Sigmoid colon (tissue), 6 donors: ENCODE measurements at regions not wholly inside any gene's neighbourhood (a gene's known extent, or its start where the extent isn't known, plus 50 kb on each side); places are given as distances from the start of the nearest gene placed in this dataset.

Experiments
- DNase-seq: peaks from one replicate; pipeline ENCODE4 v3.0.0-alpha.2; 2019
- H3K27ac ChIP-seq, 4 donors: fragments of 200-600 bp; sonication (generic); one replicate each; pipeline ENCODE4 v1.5.1; 2016 to 2019; ENCODE audit warnings: mild to moderate bottlenecking in 1 of 4
- H3K27me3 ChIP-seq, 3 donors: fragments of 200-600 bp; sonication (generic); one replicate each; pipeline ENCODE4 v1.5.1; 2019; ENCODE audit warnings: mild to moderate bottlenecking in 1 of 3
- H3K36me3 ChIP-seq, 4 donors: fragments of 200-600 bp; sonication (generic); one replicate each; pipeline ENCODE4 v1.5.1; 2016 to 2019
- H3K4me1 ChIP-seq, 4 donors: fragments of 200-600 bp; sonication (generic); one replicate each; pipeline ENCODE4 v1.5.1; 2017 to 2019
- H3K4me3 ChIP-seq, 4 donors: fragments of 200-600 bp; sonication (generic); one replicate each; pipeline ENCODE4 v1.5.1; 2017 to 2019; ENCODE audit warnings: mild to moderate bottlenecking in 2 of 4, moderate library complexity in 1 of 4
- H3K9me3 ChIP-seq, 4 donors: fragments of 200-600 bp in 3 of 4; sonication (generic) in 3 of 4; one replicate each; pipeline versions ENCODE4 v1.5.1 to v1.6.1; 2013 to 2019
- EP300 ChIP-seq, 4 donors: sonication (generic); formaldehyde crosslinking; IDR thresholded peaks; one replicate each; pipeline ENCODE4 v1.6.1; 2017; ENCODE audit warnings: antibody characterized with exemption in 4 of 4
- POLR2A ChIP-seq, 2 donors: fragments of 450-650 bp; IDR thresholded peaks; one replicate each; pipeline ENCODE4 v1.6.1; 2016; ENCODE audit warnings: antibody characterized with exemption in 2 of 2, mild to moderate bottlenecking in 2 of 2, moderate library complexity in 2 of 2
- POLR2AphosphoS5 ChIP-seq, 4 donors: sonication (generic); formaldehyde crosslinking; IDR thresholded peaks; one replicate each; pipeline ENCODE4 v1.6.1; 2017; ENCODE audit warnings: antibody characterized with exemption in 4 of 4
- WGBS, 2 donors: extraction: QIAGEN DNeasy Blood & Tissue Kit; methylation state at CpG; one replicate each; pipeline ENCODE4 v1.1.7; 2013; 5-methylcytosine and 5-hydroxymethylcytosine counted together
- intact Hi-C: fragments of 100-400 bp; cut with DNase I; formaldehyde crosslinking; loops from one replicate; pipeline ENCODE4 v1.15.1; 2023
- TF ChIP-seq, protein P1 (sequence below), 4 experiments: fragments of 450-650 bp in 3 of 4; fragments of 200-600 bp in 1 of 4; IDR thresholded peaks; one replicate each; pipeline ENCODE4 v1.5.1; 2016 to 2019; ENCODE audit warnings: antibody characterized with exemption in 4 of 4, mild to moderate bottlenecking in 3 of 4, moderate library complexity in 2 of 4
- donor health status: healthy with polysubstance abuse.
- donor health status: healthy.

DNA sequence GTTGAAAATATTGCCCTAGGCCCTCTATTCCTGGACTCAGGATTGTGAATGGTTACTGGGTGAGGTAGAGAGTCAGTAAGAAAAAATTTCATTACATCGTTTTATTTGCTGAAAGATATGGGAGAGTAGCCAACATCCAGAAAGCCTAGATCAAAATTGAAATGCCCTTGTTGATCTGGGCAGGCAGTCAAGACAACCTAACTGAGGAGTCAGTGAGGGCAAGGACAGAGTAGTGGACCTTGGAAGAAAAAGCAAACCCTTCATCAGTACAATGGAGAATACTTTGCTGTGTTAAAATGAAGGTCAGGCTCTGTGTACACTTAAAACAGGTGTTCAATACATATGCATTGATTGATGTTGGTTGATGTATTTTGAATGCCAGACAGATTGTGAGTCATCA lies 576.7 kb downstream of the OLFM4 start:
- Histone ChIP-seq H3K36me3 (no peaks in the 10 kb centered on the region), H3K4me3 (no peak overlapping the region), H3K9me3 (peaks cover 0 to 2% (median 0%) of the 10 kb centered on the region in 4 donors), H3K27me3 (no peaks in the 10 kb centered on the region), H3K27ac (no peak overlapping the region), H3K4me1 (no peaks in the 10 kb centered on the region)
- intact Hi-C loops: no loop called here
- no peak for DNase-seq
- no peak for TF ChIP-seq POLR2AphosphoS5 (IDR thresholded peaks at IDR 0.05)
- TF ChIP-seq, protein P1, sequence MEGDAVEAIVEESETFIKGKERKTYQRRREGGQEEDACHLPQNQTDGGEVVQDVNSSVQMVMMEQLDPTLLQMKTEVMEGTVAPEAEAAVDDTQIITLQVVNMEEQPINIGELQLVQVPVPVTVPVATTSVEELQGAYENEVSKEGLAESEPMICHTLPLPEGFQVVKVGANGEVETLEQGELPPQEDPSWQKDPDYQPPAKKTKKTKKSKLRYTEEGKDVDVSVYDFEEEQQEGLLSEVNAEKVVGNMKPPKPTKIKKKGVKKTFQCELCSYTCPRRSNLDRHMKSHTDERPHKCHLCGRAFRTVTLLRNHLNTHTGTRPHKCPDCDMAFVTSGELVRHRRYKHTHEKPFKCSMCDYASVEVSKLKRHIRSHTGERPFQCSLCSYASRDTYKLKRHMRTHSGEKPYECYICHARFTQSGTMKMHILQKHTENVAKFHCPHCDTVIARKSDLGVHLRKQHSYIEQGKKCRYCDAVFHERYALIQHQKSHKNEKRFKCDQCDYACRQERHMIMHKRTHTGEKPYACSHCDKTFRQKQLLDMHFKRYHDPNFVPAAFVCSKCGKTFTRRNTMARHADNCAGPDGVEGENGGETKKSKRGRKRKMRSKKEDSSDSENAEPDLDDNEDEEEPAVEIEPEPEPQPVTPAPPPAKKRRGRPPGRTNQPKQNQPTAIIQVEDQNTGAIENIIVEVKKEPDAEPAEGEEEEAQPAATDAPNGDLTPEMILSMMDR (IDR thresholded peaks at IDR 0.05): no peak
- no peak for TF ChIP-seq EP300 (IDR thresholded peaks at IDR 0.05)
- no peak for TF ChIP-seq POLR2A (IDR thresholded peaks at IDR 0.05)
- 83 to 90% methylated on average over 1 of the region's 1 CpG for WGBS, 2 donors

DNA sequence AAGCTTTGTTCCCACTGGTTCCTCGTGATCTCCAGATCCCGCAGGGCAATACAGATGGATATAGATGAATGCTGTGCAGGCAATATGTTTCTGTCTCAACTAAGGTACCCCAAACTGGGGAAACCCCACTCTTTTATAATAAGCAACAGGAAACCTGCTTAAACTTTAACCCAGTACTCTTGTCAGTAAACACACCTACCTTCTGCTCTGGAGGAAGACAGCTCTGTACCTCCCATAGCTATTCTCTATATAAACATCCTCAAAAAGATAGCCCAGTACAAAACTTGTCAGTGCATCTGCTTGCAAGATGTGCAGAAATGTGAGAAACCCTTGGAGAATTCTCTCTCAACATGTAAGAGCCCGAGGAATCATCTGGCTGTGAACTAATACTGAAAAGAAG lies 583.6 kb downstream of the OLFM4 start:
- WGBS, 2 donors: 85 to 86% methylated on average over 3 of the region's 3 CpGs
- Histone ChIP-seq H3K9me3 (no peaks in the 10 kb centered on the region), H3K27ac (no peak overlapping the region), H3K27me3 (no peaks in the 10 kb centered on the region), H3K4me1 (no peaks in the 10 kb centered on the region), H3K4me3 (no peak overlapping the region), H3K36me3 (no peaks in the 10 kb centered on the region)
- DNase-seq: no peak
- intact Hi-C loops: no loop called here
- TF ChIP-seq POLR2A (IDR thresholded peaks at IDR 0.05): no peak
- TF ChIP-seq, protein P1 (IDR thresholded peaks at IDR 0.05): no peak
- TF ChIP-seq POLR2AphosphoS5 (IDR thresholded peaks at IDR 0.05): no peak
- TF ChIP-seq EP300 (IDR thresholded peaks at IDR 0.05): no peak

DNA sequence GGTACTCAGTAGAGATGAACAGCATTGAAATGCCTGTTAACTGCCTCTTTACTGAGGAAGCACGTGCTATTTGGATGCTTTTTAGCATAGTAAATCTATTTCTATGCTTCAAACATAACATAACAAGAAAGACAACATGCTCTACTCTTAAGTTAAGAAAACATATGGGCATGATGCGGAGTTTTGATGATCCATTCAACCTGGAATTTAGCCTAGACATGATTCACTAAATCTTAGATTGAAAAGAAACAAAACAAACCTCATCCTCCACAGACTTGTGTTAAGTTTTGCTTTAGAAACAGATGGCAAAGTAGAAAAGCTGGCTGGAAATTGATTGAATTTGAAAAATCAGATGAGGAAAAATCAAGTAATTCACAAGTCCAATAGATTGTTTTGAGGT lies 593.8 kb downstream of the OLFM4 start:
- Histone ChIP-seq H3K4me3 (no peak overlapping the region), H3K4me1 (no peaks in the 10 kb centered on the region), H3K27ac (no peak overlapping the region), H3K27me3 (no peaks in the 10 kb centered on the region), H3K9me3 (no peaks in the 10 kb centered on the region), H3K36me3 (no peaks in the 10 kb centered on the region)
- intact Hi-C loops: no loop called here
- no peak for DNase-seq
- WGBS, 2 donors: 10 to 19% methylated on average over 2 of the region's 2 CpGs
- TF ChIP-seq EP300 (IDR thresholded peaks at IDR 0.05) (no peak), POLR2AphosphoS5 (IDR thresholded peaks at IDR 0.05) (no peak), POLR2A (IDR thresholded peaks at IDR 0.05) (no peak)
- TF ChIP-seq, protein P1 (IDR thresholded peaks at IDR 0.05): no peak

DNA sequence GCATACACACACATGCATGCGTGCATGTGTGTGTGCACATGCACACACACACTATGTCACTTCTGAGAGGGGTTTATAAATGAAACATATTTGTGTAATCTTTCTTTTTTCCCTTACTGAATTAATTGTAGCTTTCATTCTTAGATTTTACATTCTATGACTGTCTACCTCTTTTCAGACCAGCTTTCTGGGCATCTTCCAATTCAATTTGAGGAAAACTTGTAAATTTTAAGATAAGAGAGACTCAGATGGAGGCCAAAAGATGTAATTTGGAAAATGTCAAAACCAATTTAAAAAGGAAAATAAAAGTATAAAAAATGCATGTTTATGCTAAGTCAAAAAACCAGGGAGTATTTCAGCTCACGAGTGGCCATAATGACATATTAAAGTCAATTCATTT lies 594.5 kb downstream of the OLFM4 start:
- WGBS, 2 donors: 81 to 91% methylated on average over 2 of the region's 2 CpGs
- DNase-seq: no peak
- intact Hi-C loops: no loop called here

DNA sequence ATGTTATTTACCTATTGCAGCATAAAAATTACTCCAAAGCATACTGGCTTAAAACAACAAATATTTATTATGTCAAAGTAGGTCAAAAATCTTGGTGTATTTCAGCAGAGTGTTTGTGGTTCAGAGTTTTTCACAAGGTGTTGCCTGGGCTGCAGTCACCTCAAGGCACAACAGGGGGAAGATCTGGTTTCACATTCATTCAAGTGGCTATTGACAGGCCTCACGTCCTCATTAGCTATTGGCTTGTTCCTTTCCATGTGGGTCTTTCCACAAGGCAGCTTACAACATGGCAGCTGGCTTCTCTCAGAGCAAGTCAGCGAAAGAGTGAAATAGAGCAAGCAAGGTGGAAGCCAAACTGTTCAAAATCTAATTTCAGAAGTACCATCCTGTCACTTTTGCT lies 602.9 kb downstream of the OLFM4 start:
- no peak for DNase-seq
- Histone ChIP-seq H3K4me3 (no peak overlapping the region), H3K4me1 (no peaks in the 10 kb centered on the region), H3K9me3 (peaks cover 0 to 4% (median 0%) of the 10 kb centered on the region in 4 donors), H3K27me3 (no peaks in the 10 kb centered on the region), H3K36me3 (no peaks in the 10 kb centered on the region), H3K27ac (no peak overlapping the region)
- TF ChIP-seq POLR2A (IDR thresholded peaks at IDR 0.05) (no peak), EP300 (IDR thresholded peaks at IDR 0.05) (no peak), POLR2AphosphoS5 (IDR thresholded peaks at IDR 0.05) (no peak)
- TF ChIP-seq, protein P1 (IDR thresholded peaks at IDR 0.05): no peak
- WGBS, 2 donors: 52 to 73% methylated on average over 2 of the region's 2 CpGs
- intact Hi-C loops: no loop called here

More for the DNA sequence above, 594.5 kb downstream of the OLFM4 start:
- Histone ChIP-seq H3K4me3 (no peak overlapping the region), H3K36me3 (no peaks in the 10 kb centered on the region), H3K9me3 (no peaks in the 10 kb centered on the region), H3K4me1 (no peaks in the 10 kb centered on the region), H3K27me3 (no peaks in the 10 kb centered on the region), H3K27ac (no peak overlapping the region)
- no peak for TF ChIP-seq POLR2A (IDR thresholded peaks at IDR 0.05)
- TF ChIP-seq POLR2AphosphoS5 (IDR thresholded peaks at IDR 0.05): no peak
- TF ChIP-seq, protein P1 (IDR thresholded peaks at IDR 0.05): no peak
- TF ChIP-seq EP300 (IDR thresholded peaks at IDR 0.05): no peak
